ENCODE measurements at regions not wholly inside any gene's neighbourhood (a gene's known extent, or its start where the extent isn't known, plus 50 kb on each side); places are given as distances from the start of the nearest gene placed in this dataset.

DNA sequence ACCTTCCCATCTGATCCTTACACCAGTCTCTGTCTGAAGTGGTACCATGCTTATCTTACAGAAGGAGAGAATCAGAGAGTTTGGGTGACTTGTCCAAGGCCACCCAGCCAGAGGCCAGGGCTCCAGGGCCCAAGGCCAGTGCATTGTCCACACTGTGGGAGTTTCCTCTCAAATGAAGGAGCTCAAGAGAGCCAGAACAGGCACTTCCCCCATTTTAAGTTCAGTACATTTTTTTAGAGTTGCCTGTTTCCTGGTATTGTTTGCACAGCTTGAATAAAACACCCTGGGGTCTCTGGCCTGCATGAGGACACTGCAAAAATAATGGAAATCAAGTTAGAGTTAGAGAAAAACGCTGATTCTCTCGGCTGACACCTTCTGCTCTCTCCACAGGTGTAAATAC, 284.0 kb downstream of the SQOR start (continued):
- TF ChIP-seq, protein P1, sequence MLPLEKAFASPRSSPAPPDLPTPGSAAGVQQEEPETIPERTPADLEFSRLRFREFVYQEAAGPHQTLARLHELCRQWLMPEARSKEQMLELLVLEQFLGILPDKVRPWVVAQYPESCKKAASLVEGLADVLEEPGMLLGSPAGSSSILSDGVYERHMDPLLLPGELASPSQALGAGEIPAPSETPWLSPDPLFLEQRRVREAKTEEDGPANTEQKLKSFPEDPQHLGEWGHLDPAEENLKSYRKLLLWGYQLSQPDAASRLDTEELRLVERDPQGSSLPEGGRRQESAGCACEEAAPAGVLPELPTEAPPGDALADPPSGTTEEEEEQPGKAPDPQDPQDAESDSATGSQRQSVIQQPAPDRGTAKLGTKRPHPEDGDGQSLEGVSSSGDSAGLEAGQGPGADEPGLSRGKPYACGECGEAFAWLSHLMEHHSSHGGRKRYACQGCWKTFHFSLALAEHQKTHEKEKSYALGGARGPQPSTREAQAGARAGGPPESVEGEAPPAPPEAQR (CRISPR knock-in tag; IDR thresholded peaks at IDR 0.05): no peak

DNA sequence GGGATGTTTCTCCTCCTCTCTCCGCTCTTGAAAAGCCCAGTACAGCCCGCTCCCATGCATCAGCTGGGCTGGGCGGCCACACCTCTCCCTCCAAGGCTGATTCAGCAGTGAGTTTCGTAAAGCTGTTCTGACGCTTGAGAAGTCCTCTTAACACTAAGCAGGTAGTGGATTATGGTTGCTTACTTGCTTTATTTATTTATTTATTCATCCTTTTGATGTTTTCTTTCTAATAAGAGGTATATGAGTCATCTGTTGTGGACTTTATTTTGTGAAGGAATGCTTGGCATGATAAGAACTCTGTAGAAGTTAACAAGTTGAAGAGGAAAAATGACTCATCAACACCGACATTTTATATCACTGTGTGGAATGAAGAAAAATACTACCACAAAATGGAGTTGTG, 285.0 kb downstream of the SQOR start:
- H3K27me3 Mint-ChIP-seq (ENCODE audit: low read depth): no peaks in the 10 kb centered on the region
- CTCF ChIA-PET: no interaction called here
- DNase-seq (ENCODE audit: low spot score): no peak

More for the DNA sequence above, 285.0 kb downstream of the SQOR start:
- H3K4me1 Mint-ChIP-seq: peaks cover 22% of the 10 kb centered on the region
- TF ChIP-seq, protein P2, sequence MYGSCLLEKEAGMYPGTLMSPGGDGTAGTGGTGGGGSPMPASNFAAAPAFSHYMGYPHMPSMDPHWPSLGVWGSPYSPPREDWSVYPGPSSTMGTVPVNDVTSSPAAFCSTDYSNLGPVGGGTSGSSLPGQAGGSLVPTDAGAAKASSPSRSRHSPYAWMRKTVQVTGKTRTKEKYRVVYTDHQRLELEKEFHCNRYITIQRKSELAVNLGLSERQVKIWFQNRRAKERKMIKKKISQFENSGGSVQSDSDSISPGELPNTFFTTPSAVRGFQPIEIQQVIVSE (CRISPR knock-in tag; IDR thresholded peaks at IDR 0.05; ENCODE audit: borderline replicate concordance): no peak
- TF ChIP-seq ZNF232 (CRISPR knock-in tag; IDR thresholded peaks at IDR 0.05) (no peak), SMAD4 (CRISPR knock-in tag; IDR thresholded peaks at IDR 0.05) (no peak), MYBL2 (CRISPR knock-in tag; IDR thresholded peaks at IDR 0.05) (no peak), NFATC4 (CRISPR knock-in tag; IDR thresholded peaks at IDR 0.05) (no peak), ZNF219 (CRISPR knock-in tag; IDR thresholded peaks at IDR 0.05; ENCODE audit: borderline replicate concordance) (no peak), RORB (CRISPR knock-in tag; IDR thresholded peaks at IDR 0.05) (no peak), HMGA2 (CRISPR knock-in tag; IDR thresholded peaks at IDR 0.05) (no peak), ESRRA (CRISPR knock-in tag; IDR thresholded peaks at IDR 0.05; ENCODE audit: borderline replicate concordance) (no peak), TEAD1 (CRISPR knock-in tag; IDR thresholded peaks at IDR 0.05) (no peak), ZNF121 (CRISPR knock-in tag; IDR thresholded peaks at IDR 0.05) (no peak), JAZF1 (CRISPR knock-in tag; IDR thresholded peaks at IDR 0.05) (no peak), GTF2I (CRISPR knock-in tag; conservative IDR thresholded peaks at IDR 0.05) (no peak), ETV6 (CRISPR knock-in tag; IDR thresholded peaks at IDR 0.05) (no peak)
- TF ChIP-seq, protein P3, sequence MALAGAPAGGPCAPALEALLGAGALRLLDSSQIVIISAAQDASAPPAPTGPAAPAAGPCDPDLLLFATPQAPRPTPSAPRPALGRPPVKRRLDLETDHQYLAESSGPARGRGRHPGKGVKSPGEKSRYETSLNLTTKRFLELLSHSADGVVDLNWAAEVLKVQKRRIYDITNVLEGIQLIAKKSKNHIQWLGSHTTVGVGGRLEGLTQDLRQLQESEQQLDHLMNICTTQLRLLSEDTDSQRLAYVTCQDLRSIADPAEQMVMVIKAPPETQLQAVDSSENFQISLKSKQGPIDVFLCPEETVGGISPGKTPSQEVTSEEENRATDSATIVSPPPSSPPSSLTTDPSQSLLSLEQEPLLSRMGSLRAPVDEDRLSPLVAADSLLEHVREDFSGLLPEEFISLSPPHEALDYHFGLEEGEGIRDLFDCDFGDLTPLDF (CRISPR knock-in tag; IDR thresholded peaks at IDR 0.05): no peak
- TF ChIP-seq, protein P4, sequence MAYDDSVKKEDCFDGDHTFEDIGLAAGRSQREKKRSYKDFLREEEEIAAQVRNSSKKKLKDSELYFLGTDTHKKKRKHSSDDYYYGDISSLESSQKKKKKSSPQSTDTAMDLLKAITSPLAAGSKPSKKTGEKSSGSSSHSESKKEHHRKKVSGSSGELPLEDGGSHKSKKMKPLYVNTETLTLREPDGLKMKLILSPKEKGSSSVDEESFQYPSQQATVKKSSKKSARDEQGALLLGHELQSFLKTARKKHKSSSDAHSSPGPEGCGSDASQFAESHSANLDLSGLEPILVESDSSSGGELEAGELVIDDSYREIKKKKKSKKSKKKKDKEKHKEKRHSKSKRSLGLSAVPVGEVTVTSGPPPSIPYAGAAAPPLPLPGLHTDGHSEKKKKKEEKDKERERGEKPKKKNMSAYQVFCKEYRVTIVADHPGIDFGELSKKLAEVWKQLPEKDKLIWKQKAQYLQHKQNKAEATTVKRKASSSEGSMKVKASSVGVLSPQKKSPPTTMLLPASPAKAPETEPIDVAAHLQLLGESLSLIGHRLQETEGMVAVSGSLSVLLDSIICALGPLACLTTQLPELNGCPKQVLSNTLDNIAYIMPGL (CRISPR knock-in tag; IDR thresholded peaks at IDR 0.05): no peak
- TF ChIP-seq, protein P5, sequence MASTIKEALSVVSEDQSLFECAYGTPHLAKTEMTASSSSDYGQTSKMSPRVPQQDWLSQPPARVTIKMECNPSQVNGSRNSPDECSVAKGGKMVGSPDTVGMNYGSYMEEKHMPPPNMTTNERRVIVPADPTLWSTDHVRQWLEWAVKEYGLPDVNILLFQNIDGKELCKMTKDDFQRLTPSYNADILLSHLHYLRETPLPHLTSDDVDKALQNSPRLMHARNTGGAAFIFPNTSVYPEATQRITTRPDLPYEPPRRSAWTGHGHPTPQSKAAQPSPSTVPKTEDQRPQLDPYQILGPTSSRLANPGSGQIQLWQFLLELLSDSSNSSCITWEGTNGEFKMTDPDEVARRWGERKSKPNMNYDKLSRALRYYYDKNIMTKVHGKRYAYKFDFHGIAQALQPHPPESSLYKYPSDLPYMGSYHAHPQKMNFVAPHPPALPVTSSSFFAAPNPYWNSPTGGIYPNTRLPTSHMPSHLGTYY (CRISPR knock-in tag; IDR thresholded peaks at IDR 0.05): no peak
- TF ChIP-seq, protein P1 (CRISPR knock-in tag; IDR thresholded peaks at IDR 0.05): no peak
- TF ChIP-seq, protein P6, sequence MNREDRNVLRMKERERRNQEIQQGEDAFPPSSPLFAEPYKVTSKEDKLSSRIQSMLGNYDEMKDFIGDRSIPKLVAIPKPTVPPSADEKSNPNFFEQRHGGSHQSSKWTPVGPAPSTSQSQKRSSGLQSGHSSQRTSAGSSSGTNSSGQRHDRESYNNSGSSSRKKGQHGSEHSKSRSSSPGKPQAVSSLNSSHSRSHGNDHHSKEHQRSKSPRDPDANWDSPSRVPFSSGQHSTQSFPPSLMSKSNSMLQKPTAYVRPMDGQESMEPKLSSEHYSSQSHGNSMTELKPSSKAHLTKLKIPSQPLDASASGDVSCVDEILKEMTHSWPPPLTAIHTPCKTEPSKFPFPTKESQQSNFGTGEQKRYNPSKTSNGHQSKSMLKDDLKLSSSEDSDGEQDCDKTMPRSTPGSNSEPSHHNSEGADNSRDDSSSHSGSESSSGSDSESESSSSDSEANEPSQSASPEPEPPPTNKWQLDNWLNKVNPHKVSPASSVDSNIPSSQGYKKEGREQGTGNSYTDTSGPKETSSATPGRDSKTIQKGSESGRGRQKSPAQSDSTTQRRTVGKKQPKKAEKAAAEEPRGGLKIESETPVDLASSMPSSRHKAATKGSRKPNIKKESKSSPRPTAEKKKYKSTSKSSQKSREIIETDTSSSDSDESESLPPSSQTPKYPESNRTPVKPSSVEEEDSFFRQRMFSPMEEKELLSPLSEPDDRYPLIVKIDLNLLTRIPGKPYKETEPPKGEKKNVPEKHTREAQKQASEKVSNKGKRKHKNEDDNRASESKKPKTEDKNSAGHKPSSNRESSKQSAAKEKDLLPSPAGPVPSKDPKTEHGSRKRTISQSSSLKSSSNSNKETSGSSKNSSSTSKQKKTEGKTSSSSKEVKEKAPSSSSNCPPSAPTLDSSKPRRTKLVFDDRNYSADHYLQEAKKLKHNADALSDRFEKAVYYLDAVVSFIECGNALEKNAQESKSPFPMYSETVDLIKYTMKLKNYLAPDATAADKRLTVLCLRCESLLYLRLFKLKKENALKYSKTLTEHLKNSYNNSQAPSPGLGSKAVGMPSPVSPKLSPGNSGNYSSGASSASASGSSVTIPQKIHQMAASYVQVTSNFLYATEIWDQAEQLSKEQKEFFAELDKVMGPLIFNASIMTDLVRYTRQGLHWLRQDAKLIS (CRISPR knock-in tag; IDR thresholded peaks at IDR 0.05; ENCODE audit: borderline replicate concordance): no peak
- no peak for ATAC-seq
- H3K27ac Mint-ChIP-seq: no peak overlapping the region
- H3K9me3 Mint-ChIP-seq: no peaks in the 10 kb centered on the region
- no peak overlapping the region for H3K4me3 Mint-ChIP-seq
- no peaks in the 10 kb centered on the region for H3K36me3 Mint-ChIP-seq
- POLR2A ChIA-PET: no interaction called here

All from WTC11 (cell line).